ENCODE measurements at regions not wholly inside any gene's neighbourhood (a gene's known extent, or its start where the extent isn't known, plus 50 kb on each side); places are given as distances from the start of the nearest gene placed in this dataset.

- TF ChIP-seq POLR2A (IDR thresholded peaks at IDR 0.05; ENCODE audit: low read depth), result no peak
- no peak for TF ChIP-seq CTCF (IDR thresholded peaks at IDR 0.05)
These were observed 180.3 kb upstream of the DKK2 start for GRCh38 chr4:107216379-107216778.
